Ascending aorta (tissue), 2 donors: ENCODE measurements at regions not wholly inside any gene's neighbourhood (a gene's known extent, or its start where the extent isn't known, plus 50 kb on each side); places are given as distances from the start of the nearest gene placed in this dataset.

Source experiments
- DNase-seq, 2 donors: peaks; one replicate each; pipeline ENCODE4 v3.0.0-alpha.2; 2019; ENCODE audit warnings: low spot score in 2 of 2
- H3K27ac ChIP-seq, 2 donors: fragments of 200-600 bp; sonication (generic); one replicate each; pipeline ENCODE4 v1.5.1; 2016 to 2017; ENCODE audit warnings: mild to moderate bottlenecking in 1 of 2
- H3K27me3 ChIP-seq: fragments of 200-600 bp; sonication (generic); one replicate; pipeline ENCODE4 v1.5.1; 2017
- H3K36me3 ChIP-seq, 2 donors: fragments of 200-600 bp; sonication (generic); one replicate each; pipeline ENCODE4 v1.5.1; 2016
- H3K4me1 ChIP-seq, 2 donors: fragments of 200-600 bp; sonication (generic); one replicate each; pipeline ENCODE4 v1.5.1; 2016 to 2017; ENCODE audit warnings: mild to moderate bottlenecking in 1 of 2
- H3K4me3 ChIP-seq, 2 donors: fragments of 200-600 bp; sonication (generic); one replicate each; pipeline ENCODE4 v1.5.1; 2016 to 2017; ENCODE audit warnings: mild to moderate bottlenecking in 1 of 2
- H3K9me3 ChIP-seq, 2 donors: fragments of 200-600 bp; sonication (generic); one replicate each; pipeline ENCODE4 v1.5.1; 2016
- intact Hi-C: fragments of 100-400 bp; cut with DNase I; formaldehyde crosslinking; loops from one replicate; pipeline ENCODE4 v1.15.1; 2023
- TF ChIP-seq, protein P1 (sequence below), 3 experiments: fragments of 200-600 bp in 2 of 3; fragments of 450-650 bp in 1 of 3; sonication (generic) in 2 of 3; IDR thresholded peaks; one replicate each; pipeline ENCODE4 v1.5.1; 2016 to 2019; ENCODE audit warnings: antibody characterized with exemption in 3 of 3, mild to moderate bottlenecking in 1 of 3, moderate library complexity in 1 of 3

DNA sequence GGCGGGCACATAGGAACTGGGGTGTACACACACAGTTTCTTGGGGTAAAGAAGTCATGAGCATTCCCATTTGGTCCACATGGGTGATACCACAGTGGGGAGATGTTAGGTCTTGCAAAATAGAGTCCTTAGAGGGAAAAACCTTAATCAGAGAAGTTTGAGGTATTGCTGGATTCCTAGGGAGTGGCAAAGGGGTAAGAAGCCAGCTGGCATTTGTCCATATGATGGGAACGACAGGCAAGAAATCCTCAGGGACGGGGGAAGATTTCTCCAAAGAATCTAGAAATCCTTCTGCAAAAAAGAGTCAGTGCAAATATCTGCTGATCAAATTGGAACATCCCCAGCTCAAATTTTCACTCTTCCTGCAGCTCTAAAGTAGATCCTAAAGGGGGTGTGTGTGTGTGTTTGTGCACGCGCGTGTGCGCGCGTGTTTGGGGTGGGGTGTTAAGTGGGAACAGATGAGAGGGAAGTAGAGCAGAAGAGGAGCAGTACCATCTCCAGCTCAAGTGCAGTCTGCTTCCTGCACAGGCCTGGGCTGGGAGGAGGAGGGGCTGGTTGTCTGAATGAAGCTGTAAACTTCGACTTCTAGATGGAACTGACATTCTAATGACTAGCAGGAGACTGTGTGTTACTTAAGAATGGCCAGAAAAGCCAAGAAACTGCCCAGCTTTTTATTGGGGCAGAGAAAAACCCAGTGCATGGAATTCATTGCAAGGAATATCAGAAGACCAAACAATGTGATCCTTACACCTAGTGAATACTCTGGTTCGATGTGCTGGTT lies 168.0 kb downstream of the SPP2 start:
- no peak overlapping the region for H3K4me3 ChIP-seq
- no peaks in the 10 kb centered on the region for H3K27me3 ChIP-seq
- no peaks in the 10 kb centered on the region for H3K4me1 ChIP-seq
- no peaks in the 10 kb centered on the region for H3K36me3 ChIP-seq
- TF ChIP-seq, protein P1, sequence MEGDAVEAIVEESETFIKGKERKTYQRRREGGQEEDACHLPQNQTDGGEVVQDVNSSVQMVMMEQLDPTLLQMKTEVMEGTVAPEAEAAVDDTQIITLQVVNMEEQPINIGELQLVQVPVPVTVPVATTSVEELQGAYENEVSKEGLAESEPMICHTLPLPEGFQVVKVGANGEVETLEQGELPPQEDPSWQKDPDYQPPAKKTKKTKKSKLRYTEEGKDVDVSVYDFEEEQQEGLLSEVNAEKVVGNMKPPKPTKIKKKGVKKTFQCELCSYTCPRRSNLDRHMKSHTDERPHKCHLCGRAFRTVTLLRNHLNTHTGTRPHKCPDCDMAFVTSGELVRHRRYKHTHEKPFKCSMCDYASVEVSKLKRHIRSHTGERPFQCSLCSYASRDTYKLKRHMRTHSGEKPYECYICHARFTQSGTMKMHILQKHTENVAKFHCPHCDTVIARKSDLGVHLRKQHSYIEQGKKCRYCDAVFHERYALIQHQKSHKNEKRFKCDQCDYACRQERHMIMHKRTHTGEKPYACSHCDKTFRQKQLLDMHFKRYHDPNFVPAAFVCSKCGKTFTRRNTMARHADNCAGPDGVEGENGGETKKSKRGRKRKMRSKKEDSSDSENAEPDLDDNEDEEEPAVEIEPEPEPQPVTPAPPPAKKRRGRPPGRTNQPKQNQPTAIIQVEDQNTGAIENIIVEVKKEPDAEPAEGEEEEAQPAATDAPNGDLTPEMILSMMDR (IDR thresholded peaks at IDR 0.05): no peak
- DNase-seq: no peak
- H3K27ac ChIP-seq: no peak overlapping the region
- no peaks in the 10 kb centered on the region for H3K9me3 ChIP-seq
- intact Hi-C loops: no loop called here

- H3K4me1 ChIP-seq: no peaks in the 10 kb centered on the region
- no peak overlapping the region for H3K27ac ChIP-seq
- H3K4me3 ChIP-seq: no peak overlapping the region
- H3K36me3 ChIP-seq: no peaks in the 10 kb centered on the region
- intact Hi-C loops: no loop called here
- H3K9me3 ChIP-seq: no peaks in the 10 kb centered on the region
- no peaks in the 10 kb centered on the region for H3K27me3 ChIP-seq
- DNase-seq: no peak
- TF ChIP-seq, protein P1 (IDR thresholded peaks at IDR 0.05): no peak
These were observed 162.0 kb downstream of the SPP2 start for GRCh38 chr2:234212534-234212933.

DNA sequence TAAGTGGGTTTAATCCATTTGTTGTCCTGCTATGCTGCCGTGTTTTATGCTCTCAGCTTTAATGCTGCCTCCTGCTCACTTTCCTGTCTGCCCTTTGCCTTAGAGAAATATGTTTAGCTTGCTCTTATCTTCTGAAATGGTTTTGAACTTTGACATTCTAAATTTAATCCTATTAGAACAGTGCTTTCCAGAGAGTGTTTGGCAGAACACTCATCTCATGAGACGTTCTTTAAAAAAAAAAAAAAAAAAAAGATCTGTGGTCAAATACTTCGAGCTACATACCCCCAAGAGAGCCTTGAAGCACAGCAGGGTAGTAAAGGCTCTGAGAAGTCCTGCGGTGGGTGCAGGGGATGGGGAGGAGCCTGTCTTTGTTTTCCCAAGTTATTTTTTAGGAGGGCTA lies 161.3 kb downstream of the SPP2 start:
- Histone ChIP-seq H3K27me3 (no peaks in the 10 kb centered on the region), H3K4me1 (no peaks in the 10 kb centered on the region), H3K27ac (no peak overlapping the region), H3K9me3 (no peaks in the 10 kb centered on the region), H3K4me3 (no peak overlapping the region), H3K36me3 (no peaks in the 10 kb centered on the region)
- no peak for DNase-seq
- TF ChIP-seq, protein P1 (IDR thresholded peaks at IDR 0.05): no peak
- intact Hi-C loops: no loop called here

GRCh38 chr2:234206738-234207137 lies 156.2 kb downstream of the SPP2 start:
- DNase-seq: no peak
- intact Hi-C loops: no loop called here
- TF ChIP-seq, protein P1 (IDR thresholded peaks at IDR 0.05): no peak
- no peaks in the 10 kb centered on the region for H3K4me1 ChIP-seq
- H3K27ac ChIP-seq: no peak overlapping the region
- H3K9me3 ChIP-seq: no peaks in the 10 kb centered on the region
- no peak overlapping the region for H3K4me3 ChIP-seq
- H3K36me3 ChIP-seq: no peaks in the 10 kb centered on the region
- H3K27me3 ChIP-seq: no peaks in the 10 kb centered on the region

DNA sequence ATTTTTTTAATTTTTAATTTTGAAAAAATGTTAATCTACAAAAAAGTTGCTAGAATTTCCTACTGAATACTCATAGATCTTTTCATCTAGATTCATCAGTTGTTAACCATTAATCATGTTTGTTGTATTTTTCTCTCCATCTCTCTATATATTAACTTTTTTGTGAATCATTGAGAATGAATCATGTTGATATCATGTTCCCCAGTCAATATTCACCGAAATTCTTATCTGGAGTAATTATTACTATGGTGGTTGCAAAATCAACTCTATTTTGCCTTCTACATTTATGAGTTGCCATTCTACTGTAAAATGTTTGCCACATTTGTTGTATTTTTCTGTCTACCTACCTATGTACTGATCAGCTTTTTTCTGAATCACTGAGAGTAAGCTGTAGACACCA lies 154.0 kb downstream of the SPP2 start:
- intact Hi-C loops: no loop called here
- H3K27ac ChIP-seq: no peak overlapping the region
- H3K4me1 ChIP-seq: no peaks in the 10 kb centered on the region
- TF ChIP-seq, protein P1 (IDR thresholded peaks at IDR 0.05): no peak
- H3K9me3 ChIP-seq: no peaks in the 10 kb centered on the region
- no peak overlapping the region for H3K4me3 ChIP-seq
- no peaks in the 10 kb centered on the region for H3K27me3 ChIP-seq
- no peak for DNase-seq
- H3K36me3 ChIP-seq: no peaks in the 10 kb centered on the region
